CD4-positive, alpha-beta T cell (primary cell): ENCODE measurements at regions not wholly inside any gene's neighbourhood (a gene's known extent, or its start where the extent isn't known, plus 50 kb on each side); places are given as distances from the start of the nearest gene placed in this dataset.

ENCODE experiments used
- ATAC-seq: fragments of 200-7000 bp; cut with Tn5 transposase; one replicate; pipeline ENCODE4 v1.10.0; 2022; ENCODE audit warnings: mild to moderate bottlenecking; ENCODE audit not compliant: poor library complexity
- CTCF ChIA-PET: fragments of 350-600 bp; sonication (Branson Sonifier 250); formaldehyde crosslinking; loops from one replicate; lab custom pipeline; 2021; ENCODE audit warnings: antibody characterized with exemption, inconsistent platforms; lab: Charles Lee
- POLR2A ChIA-PET: fragments of 350-600 bp; sonication (Branson Sonifier 250); formaldehyde crosslinking; loops from one replicate; lab custom pipeline; 2021; ENCODE audit warnings: antibody characterized with exemption, inconsistent platforms; lab: Charles Lee
- DNase-seq, 14 experiments: peaks; one replicate each; pipeline ENCODE4 v3.0.0-alpha.2; 2013 to 2020; ENCODE audit warnings: mixed read lengths in 2 of 14
- H3K27ac ChIP-seq, 2 donors: one replicate each; pipeline versions ENCODE4 v1.5.1 to v1.7.0; 2013; ENCODE audit warnings: low read length in 2 of 2, low read depth in 1 of 2, mild to moderate bottlenecking in 1 of 2
- H3K27me3 ChIP-seq, 2 experiments: 1 replicate in 1 of 2; 2 replicates in 1 of 2; pipeline versions ENCODE4 v1.6.1 to v1.7.0; 2013; ENCODE audit warnings: low read length in 2 of 2, control low read depth in 1 of 2, mild to moderate bottlenecking in 1 of 2, moderate library complexity in 1 of 2; ENCODE audit not compliant: insufficient read depth in 2 of 2, control insufficient read depth in 1 of 2
- H3K36me3 ChIP-seq: one replicate; pipeline ENCODE4 v1.6.1; 2013; ENCODE audit warnings: low read length, control low read depth; ENCODE audit not compliant: insufficient read depth
- H3K4me1 ChIP-seq: one replicate; pipeline ENCODE4 v1.6.1; 2013; ENCODE audit warnings: low read length, control low read depth; ENCODE audit not compliant: insufficient read depth
- H3K4me3 ChIP-seq: one replicate; pipeline ENCODE4 v1.5.1; 2013; ENCODE audit warnings: mild to moderate bottlenecking, low read length, moderate library complexity
- H3K9me3 ChIP-seq, 2 experiments: 1 replicate in 1 of 2; 2 replicates in 1 of 2; pipeline versions ENCODE4 v1.6.1 to v1.7.0; 2013; ENCODE audit warnings: low read length in 2 of 2, mild to moderate bottlenecking in 2 of 2, control low read depth in 1 of 2, moderate library complexity in 1 of 2; ENCODE audit not compliant: control insufficient read depth in 1 of 2, insufficient read depth in 1 of 2
- H3K27ac Mint-ChIP-seq: one replicate; pipeline ENCODE4 v1.8.0; 2020; ENCODE audit warnings: mixed read lengths
- H3K27me3 Mint-ChIP-seq: one replicate; pipeline ENCODE4 v1.8.0; 2021; ENCODE audit warnings: mixed read lengths
- H3K36me3 Mint-ChIP-seq: one replicate; pipeline ENCODE4 v1.8.0; 2021; ENCODE audit warnings: low read depth, mixed read lengths
- H3K4me1 Mint-ChIP-seq: one replicate; pipeline ENCODE4 v1.8.0; 2021; ENCODE audit warnings: low read depth, mixed read lengths
- H3K4me3 Mint-ChIP-seq: one replicate; pipeline ENCODE4 v1.8.0; 2020; ENCODE audit warnings: mild to moderate bottlenecking, mixed read lengths
- H3K9me3 Mint-ChIP-seq: one replicate; pipeline ENCODE4 v1.8.0; 2020; ENCODE audit warnings: mixed read lengths
- CTCF ChIP-seq: fragments of 200-600 bp; IDR thresholded peaks from one replicate; pipeline ENCODE4 v1.8.0; 2022; ENCODE audit warnings: antibody characterized with exemption, mild to moderate bottlenecking
- intact Hi-C, 2 experiments: fragments of 100-400 bp; cut with DNase I in 1 of 2; cut with micrococcal nuclease in 1 of 2; formaldehyde crosslinking; loops; one replicate each; pipeline versions ENCODE4 v1.15.1 to v1.9.0; 2023 to 2025; cut with DNase I, micrococcal nuclease

- intact Hi-C loops: no loop called here
- no peaks in the 10 kb centered on the region for H3K9me3 ChIP-seq
- H3K36me3 ChIP-seq: no peaks in the 10 kb centered on the region
- Mint-ChIP-seq H3K4me3 (no peak overlapping the region), H3K27me3 (no peaks in the 10 kb centered on the region), H3K4me1 (no peaks in the 10 kb centered on the region), H3K9me3 (no peaks in the 10 kb centered on the region), H3K36me3 (no peaks in the 10 kb centered on the region), H3K27ac (no peak overlapping the region)
- TF ChIP-seq CTCF: no peak
- no peak overlapping the region for H3K27ac ChIP-seq
- no peak overlapping the region for H3K4me3 ChIP-seq
- no peaks in the 10 kb centered on the region for H3K4me1 ChIP-seq
- ChIA-PET POLR2A (no interaction called here), CTCF (no interaction called here)
- no peaks in the 10 kb centered on the region for H3K27me3 ChIP-seq
- DNase-seq (no peak), ATAC-seq (no peak)
These were observed 348.5 kb downstream of the MED10 start for GRCh38 chr5:6029811-6030271.

DNA sequence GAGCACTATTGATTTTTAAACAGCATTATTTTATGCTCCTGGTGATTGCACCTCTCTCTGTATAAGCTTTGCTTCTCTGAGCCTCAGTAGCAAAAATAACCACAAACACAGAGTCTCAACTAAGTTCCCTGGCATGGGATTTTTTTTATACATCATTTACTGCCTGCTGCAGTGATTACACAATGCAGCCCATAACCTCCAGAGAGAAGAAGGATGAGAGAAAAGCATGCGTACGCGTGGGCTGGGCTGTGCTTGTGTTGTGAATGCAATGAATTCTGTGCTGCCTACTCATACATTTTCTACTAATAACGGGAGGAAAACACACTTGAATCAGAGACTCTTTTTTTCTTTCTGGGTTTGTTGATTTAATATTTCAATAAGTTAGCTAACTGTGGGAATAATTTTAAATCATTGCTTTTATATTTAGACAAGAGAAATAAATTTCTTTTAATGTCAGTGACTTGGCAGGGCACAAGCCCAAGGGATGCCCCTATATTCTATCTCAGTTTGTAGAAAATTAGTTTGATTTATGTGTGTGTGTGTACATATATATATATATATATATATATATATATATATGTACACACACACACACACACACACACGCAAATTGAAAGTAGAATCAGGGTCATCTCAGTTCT lies 351.5 kb downstream of the MED10 start:
- Mint-ChIP-seq H3K9me3 (no peaks in the 10 kb centered on the region), H3K4me1 (no peaks in the 10 kb centered on the region), H3K27me3 (no peaks in the 10 kb centered on the region), H3K27ac (no peak overlapping the region), H3K4me3 (no peak overlapping the region), H3K36me3 (no peaks in the 10 kb centered on the region)
- intact Hi-C loops: no loop called here
- no peak for TF ChIP-seq CTCF
- Histone ChIP-seq H3K27me3 (no peaks in the 10 kb centered on the region), H3K27ac (no peak overlapping the region), H3K4me1 (no peaks in the 10 kb centered on the region), H3K36me3 (no peaks in the 10 kb centered on the region), H3K4me3 (no peak overlapping the region), H3K9me3 (no peaks in the 10 kb centered on the region)
- DNase-seq (no peak), ATAC-seq (no peak)
- CTCF ChIA-PET: interaction anchor here (1.0 kb wide), 1 partner anchor 164 kb away, joined by 3 read pairs; no protein-coding TSS in a partner anchor
- POLR2A ChIA-PET: no interaction called here

DNA sequence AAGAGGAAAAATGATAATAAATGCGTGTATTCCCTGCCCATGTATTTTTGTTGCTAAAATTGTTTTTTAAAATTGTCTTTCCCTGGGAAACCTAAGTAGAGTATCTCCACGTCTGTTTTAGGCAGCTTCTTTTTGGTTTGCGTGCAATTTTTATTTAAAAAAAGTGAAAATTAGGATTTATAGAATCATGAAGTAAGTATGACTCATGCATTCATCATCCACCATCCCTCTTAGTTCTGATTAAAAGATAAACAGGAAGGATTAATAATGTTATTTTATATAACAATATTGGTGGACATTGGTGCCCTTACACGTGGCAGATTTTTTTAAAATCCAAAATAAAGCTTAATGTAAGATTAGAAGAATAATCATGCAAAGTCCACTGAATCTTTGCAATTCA lies 358.7 kb downstream of the MED10 start:
- Mint-ChIP-seq H3K27ac (no peak overlapping the region), H3K4me3 (no peak overlapping the region), H3K27me3 (no peaks in the 10 kb centered on the region), H3K9me3 (no peaks in the 10 kb centered on the region), H3K4me1 (no peaks in the 10 kb centered on the region), H3K36me3 (no peaks in the 10 kb centered on the region)
- no peak for DNase-seq
- Histone ChIP-seq H3K27me3 (no peaks in the 10 kb centered on the region), H3K9me3 (no peaks in the 10 kb centered on the region), H3K4me1 (no peaks in the 10 kb centered on the region), H3K36me3 (no peaks in the 10 kb centered on the region), H3K27ac (no peak overlapping the region), H3K4me3 (no peak overlapping the region)
- intact Hi-C loops: no loop called here
- ChIA-PET CTCF (no interaction called here), POLR2A (no interaction called here)
- TF ChIP-seq CTCF: no peak
- no peak for ATAC-seq
